HG03139 (cell line): ENCODE measurements at regions not wholly inside any gene's neighbourhood (a gene's known extent, or its start where the extent isn't known, plus 50 kb on each side); places are given as distances from the start of the nearest gene placed in this dataset.

ENCODE experiments used
- ATAC-seq: cut with Tn5 transposase; IDR thresholded peaks from one replicate; pipeline ENCODE4 v1.9.1; 2021; ENCODE audit not compliant: unreplicated experiment

- ATAC-seq = no peak
These were observed 136.1 kb upstream of the LIPC start for GRCh38 chr15:58295637-58296215.

- no peak for ATAC-seq
These were observed 135.5 kb upstream of the LIPC start for GRCh38 chr15:58296276-58296675.

- ATAC-seq = no peak
These were observed 134.2 kb upstream of the LIPC start for GRCh38 chr15:58297639-58298038.

GRCh38 chr15:58298879-58299850 lies 132.6 kb upstream of the LIPC start:
- no peak for ATAC-seq

- ATAC-seq = no peak
These were observed 129.0 kb upstream of the LIPC start for GRCh38 chr15:58302832-58303231.

- no peak for ATAC-seq
These were observed 128.6 kb upstream of the LIPC start for GRCh38 chr15:58303236-58303635.

GRCh38 chr15:58306591-58307312 lies 125.0 kb upstream of the LIPC start:
- no peak for ATAC-seq

GRCh38 chr15:58307313-58307961 lies 124.4 kb upstream of the LIPC start:
- ATAC-seq = no peak

- ATAC-seq = no peak
These were observed 122.9 kb upstream of the LIPC start for GRCh38 chr15:58308742-58309355.

- no peak for ATAC-seq
These were observed 121.5 kb upstream of the LIPC start for GRCh38 chr15:58309963-58310928.

GRCh38 chr15:58311556-58311955 lies 120.2 kb upstream of the LIPC start:
- ATAC-seq = no peak

GRCh38 chr15:58312031-58312430 lies 119.8 kb upstream of the LIPC start:
- no peak for ATAC-seq

- ATAC-seq = no peak
These were observed 118.5 kb upstream of the LIPC start for GRCh38 chr15:58313304-58313703.

- no peak for ATAC-seq
These were observed 117.8 kb upstream of the LIPC start for GRCh38 chr15:58313810-58314592.

- no peak for ATAC-seq
These were observed 117.1 kb upstream of the LIPC start for GRCh38 chr15:58314593-58315216.

- no peak for ATAC-seq
These were observed 113.3 kb upstream of the LIPC start for GRCh38 chr15:58318517-58318916.

- ATAC-seq = no peak
These were observed 110.8 kb upstream of the LIPC start for GRCh38 chr15:58321034-58321433.

- no peak for ATAC-seq
These were observed 109.5 kb upstream of the LIPC start for GRCh38 chr15:58322253-58322652.
